ENCODE measurements at regions not wholly inside any gene's neighbourhood (a gene's known extent, or its start where the extent isn't known, plus 50 kb on each side); places are given as distances from the start of the nearest gene placed in this dataset.
"Not testable (repeated sequence)": the region's sequence is repeated elsewhere in the genome, so short reads cannot be mapped to it uniquely, and the experiment has no call there.

DNA sequence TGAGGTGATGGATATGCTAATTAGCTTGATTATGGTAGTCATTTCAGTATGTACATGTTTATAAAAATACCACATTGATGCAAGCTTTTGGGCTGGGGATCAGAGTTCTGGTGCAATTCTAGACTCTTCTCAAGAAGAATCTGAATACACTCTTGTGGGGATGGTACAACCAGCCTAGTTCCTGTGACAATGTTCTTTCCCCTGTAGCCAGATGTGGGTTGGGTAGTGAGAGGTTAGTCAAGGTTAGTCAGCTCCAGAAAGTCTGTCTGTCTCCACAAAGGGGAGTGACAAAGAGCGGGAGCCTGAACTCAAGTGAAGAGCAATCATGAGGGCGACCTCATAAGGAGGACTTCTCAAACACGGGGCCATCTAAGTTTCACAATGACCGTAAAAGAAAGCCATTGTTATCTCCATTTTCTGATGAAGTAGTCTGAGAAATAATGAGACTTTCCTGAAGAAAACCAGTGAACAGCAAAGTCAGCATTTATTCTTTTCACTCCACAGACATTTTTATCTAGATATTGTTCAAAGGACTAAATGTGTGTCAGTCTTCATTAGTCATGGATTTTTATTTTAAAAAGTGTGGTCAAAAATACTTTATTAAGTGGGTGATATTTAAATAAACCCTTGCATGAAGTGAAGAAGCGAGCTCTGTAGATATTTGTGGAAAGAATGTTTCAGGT lies 209.5 kb downstream of the SPATA31A6 start:
- TF ChIP-seq SUZ12 (IDR thresholded peaks at IDR 0.05; ENCODE audit: extremely low read depth, insufficient read depth, insufficient read length); YY1 (IDR thresholded peaks at IDR 0.05; ENCODE audit: insufficient read depth, insufficient read length): not testable (repeated sequence)

All from NT2/D1 (cell line).